Right lobe of liver (tissue), 4 donors: ENCODE measurements at regions not wholly inside any gene's neighbourhood (a gene's known extent, or its start where the extent isn't known, plus 50 kb on each side); places are given as distances from the start of the nearest gene placed in this dataset.

ENCODE experiments used
- POLR2A ChIP-seq: fragments of 450-650 bp; IDR thresholded peaks from one replicate; pipeline ENCODE4 v1.6.1; 2017; ENCODE audit warnings: antibody characterized with exemption, mild to moderate bottlenecking
- TF ChIP-seq, protein P1 (sequence below), 4 donors: fragments of 200-600 bp in 3 of 4; fragments of 450-650 bp in 1 of 4; IDR thresholded peaks; one replicate each; pipeline versions ENCODE4 v1.5.1 to v1.8.0; 2016 to 2022; ENCODE audit warnings: antibody characterized with exemption in 4 of 4, mild to moderate bottlenecking in 2 of 4
- donor health status: DM: no; HTN: no; CAD: no.
- donor health status: DM: no; HTN: no; CAD: no.
- donor health status: DM: no; HTN: yes; CAD: no.

DNA sequence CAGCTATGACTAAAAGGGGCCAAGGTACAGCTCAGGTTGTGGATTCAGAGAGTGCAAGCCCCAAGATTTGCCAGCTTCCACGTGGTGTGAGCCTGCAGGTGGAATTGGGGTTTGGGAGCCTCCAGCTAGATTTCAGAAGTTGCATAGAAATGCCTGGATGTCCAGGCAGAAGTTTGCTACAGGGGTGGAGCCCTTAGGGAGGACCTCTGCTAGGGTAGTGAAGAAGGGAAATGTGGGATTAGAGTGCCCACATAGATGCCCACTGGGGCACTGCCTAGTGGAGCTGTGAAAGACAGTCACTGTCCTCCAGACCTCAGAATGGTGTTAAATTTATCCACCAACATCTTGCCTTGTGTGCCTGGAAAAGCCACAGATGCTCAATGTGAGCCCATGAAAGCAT lies 255.1 kb downstream of the BMP2 start:
- TF ChIP-seq, protein P1, sequence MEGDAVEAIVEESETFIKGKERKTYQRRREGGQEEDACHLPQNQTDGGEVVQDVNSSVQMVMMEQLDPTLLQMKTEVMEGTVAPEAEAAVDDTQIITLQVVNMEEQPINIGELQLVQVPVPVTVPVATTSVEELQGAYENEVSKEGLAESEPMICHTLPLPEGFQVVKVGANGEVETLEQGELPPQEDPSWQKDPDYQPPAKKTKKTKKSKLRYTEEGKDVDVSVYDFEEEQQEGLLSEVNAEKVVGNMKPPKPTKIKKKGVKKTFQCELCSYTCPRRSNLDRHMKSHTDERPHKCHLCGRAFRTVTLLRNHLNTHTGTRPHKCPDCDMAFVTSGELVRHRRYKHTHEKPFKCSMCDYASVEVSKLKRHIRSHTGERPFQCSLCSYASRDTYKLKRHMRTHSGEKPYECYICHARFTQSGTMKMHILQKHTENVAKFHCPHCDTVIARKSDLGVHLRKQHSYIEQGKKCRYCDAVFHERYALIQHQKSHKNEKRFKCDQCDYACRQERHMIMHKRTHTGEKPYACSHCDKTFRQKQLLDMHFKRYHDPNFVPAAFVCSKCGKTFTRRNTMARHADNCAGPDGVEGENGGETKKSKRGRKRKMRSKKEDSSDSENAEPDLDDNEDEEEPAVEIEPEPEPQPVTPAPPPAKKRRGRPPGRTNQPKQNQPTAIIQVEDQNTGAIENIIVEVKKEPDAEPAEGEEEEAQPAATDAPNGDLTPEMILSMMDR (IDR thresholded peaks at IDR 0.05), result no peak
- TF ChIP-seq POLR2A, result no peak
